ENCODE measurements at regions not wholly inside any gene's neighbourhood (a gene's known extent, or its start where the extent isn't known, plus 50 kb on each side); places are given as distances from the start of the nearest gene placed in this dataset.

- dilution Hi-C loops (cut with HindIII; ENCODE audit: low sequenced_read_pairs, unreplicated experiment) (no loop called here), in situ Hi-C loops (cut with MboI; ENCODE audit: low sequenced_read_pairs) (loop anchor here (25.0 kb wide), 1 partner anchor 303 kb away; the partner anchor contains the start of gene CALCRL), intact Hi-C loops (cut with micrococcal nuclease) (no loop called here)
- H3K27me3 ChIP-seq (ENCODE audit: control insufficient read depth, insufficient read depth, low read length), result no peaks in the 10 kb centered on the region
- H2BK20ac ChIP-seq (ENCODE audit: low read depth, low read length), result no peak overlapping the region
- ATAC-seq (ENCODE audit: low read depth), result no peak
- no peak overlapping the region for H3K23ac ChIP-seq (ENCODE audit: low read depth, low read length)
- no peak overlapping the region for H3K9ac ChIP-seq (ENCODE audit: low read depth, low read length)
- POLR2A ChIA-PET (ENCODE audit: unreplicated experiment), result no interaction called here
- no peaks in the 10 kb centered on the region for H4K20me1 ChIP-seq (ENCODE audit: insufficient read depth, low read length)
- H3K18ac ChIP-seq (ENCODE audit: low read depth, low read length), result no peak overlapping the region
- H3K4me3 ChIP-seq (ENCODE audit: insufficient read depth, low read depth, low read length), result no peak overlapping the region
- no peaks in the 10 kb centered on the region for H3K9me3 ChIP-seq (ENCODE audit: control insufficient read depth, insufficient read depth, low read length)
- H4K91ac ChIP-seq (ENCODE audit: insufficient read depth, low read depth, low read length), result no peak overlapping the region
- no peak overlapping the region for H2BK120ac ChIP-seq (ENCODE audit: low read depth, low read length)
- no peaks in the 10 kb centered on the region for H3K79me1 ChIP-seq (ENCODE audit: low read depth in 1 of 2, low read length in 2 of 2)
- H3K4ac ChIP-seq (ENCODE audit: low read depth, low read length), result no peak overlapping the region
- no peak overlapping the region for H3K56ac ChIP-seq (ENCODE audit: extremely low read depth, insufficient read depth, low read length)
- H2AK9ac ChIP-seq (replicated peaks; ENCODE audit: low read depth, low read length, poor library complexity), result no peak overlapping the region
- no peak for DNase-seq
- H3K14ac ChIP-seq (replicated peaks; ENCODE audit: low read depth, low read length), result no peak overlapping the region
- no peak overlapping the region for H4K5ac ChIP-seq (ENCODE audit: low read depth, low read length)
- H3K36me3 ChIP-seq (ENCODE audit: control insufficient read depth, insufficient read depth, low read length), result no peaks in the 10 kb centered on the region
- BruUV-seq (replicated peaks), result no TSS peak
- H3K4me1 ChIP-seq (ENCODE audit: control insufficient read depth, insufficient read depth, low read length), result no peaks in the 10 kb centered on the region
- H3K9me1 ChIP-seq (ENCODE audit: insufficient read depth, low read length), result no peaks in the 10 kb centered on the region
- CTCF ChIA-PET, result no interaction called here
- no peak for TF ChIP-seq FOS (IDR thresholded peaks at IDR 0.05; ENCODE audit: low read depth, low read length)
- TF ChIP-seq, protein P1, sequence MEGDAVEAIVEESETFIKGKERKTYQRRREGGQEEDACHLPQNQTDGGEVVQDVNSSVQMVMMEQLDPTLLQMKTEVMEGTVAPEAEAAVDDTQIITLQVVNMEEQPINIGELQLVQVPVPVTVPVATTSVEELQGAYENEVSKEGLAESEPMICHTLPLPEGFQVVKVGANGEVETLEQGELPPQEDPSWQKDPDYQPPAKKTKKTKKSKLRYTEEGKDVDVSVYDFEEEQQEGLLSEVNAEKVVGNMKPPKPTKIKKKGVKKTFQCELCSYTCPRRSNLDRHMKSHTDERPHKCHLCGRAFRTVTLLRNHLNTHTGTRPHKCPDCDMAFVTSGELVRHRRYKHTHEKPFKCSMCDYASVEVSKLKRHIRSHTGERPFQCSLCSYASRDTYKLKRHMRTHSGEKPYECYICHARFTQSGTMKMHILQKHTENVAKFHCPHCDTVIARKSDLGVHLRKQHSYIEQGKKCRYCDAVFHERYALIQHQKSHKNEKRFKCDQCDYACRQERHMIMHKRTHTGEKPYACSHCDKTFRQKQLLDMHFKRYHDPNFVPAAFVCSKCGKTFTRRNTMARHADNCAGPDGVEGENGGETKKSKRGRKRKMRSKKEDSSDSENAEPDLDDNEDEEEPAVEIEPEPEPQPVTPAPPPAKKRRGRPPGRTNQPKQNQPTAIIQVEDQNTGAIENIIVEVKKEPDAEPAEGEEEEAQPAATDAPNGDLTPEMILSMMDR (conservative IDR thresholded peaks at IDR 0.05; ENCODE audit: low read depth, low read length), result no peak
- no peak overlapping the region for H4K8ac ChIP-seq (ENCODE audit: low read depth in 2 of 2, low read length in 2 of 2)
- no peak overlapping the region for H2AK5ac ChIP-seq (ENCODE audit: low read depth, low read length)
- H2AFZ ChIP-seq (replicated peaks; ENCODE audit: low read length, poor library complexity), result no peak overlapping the region
- H2BK5ac ChIP-seq (ENCODE audit: low read depth, low read length, poor library complexity, severe bottlenecking), result no peak overlapping the region
- no peak overlapping the region for H3K4me2 ChIP-seq (ENCODE audit: low read depth, low read length)
- no peak overlapping the region for H3K27ac ChIP-seq (ENCODE audit: insufficient read depth, low read length)
- no peak overlapping the region for H2BK15ac ChIP-seq (ENCODE audit: low read depth, low read length)
Measured at GRCh38 chr2:187134306-187134705, 285.3 kb upstream of the ZSWIM2 start.
